ENCODE measurements at regions not wholly inside any gene's neighbourhood (a gene's known extent, or its start where the extent isn't known, plus 50 kb on each side); places are given as distances from the start of the nearest gene placed in this dataset.

GRCh38 chr3:124526601-124527000 lies 203.7 kb upstream of the UMPS start:
- Mint-ChIP-seq H3K27ac (no peak overlapping the region), H3K9me3 (no peaks in the 10 kb centered on the region), H3K4me1 (no peaks in the 10 kb centered on the region), H3K4me3 (no peak overlapping the region), H3K36me3 (no peaks in the 10 kb centered on the region), H3K27me3 (peaks cover 13% of the 10 kb centered on the region)
- DNase-seq, result no peak
- CTCF ChIA-PET, result interaction anchor here (1.2 kb wide), 1 partner anchor 58 kb away, joined by 3 read pairs; no protein-coding TSS in a partner anchor

GRCh38 chr3:124529826-124530571 lies 200.3 kb upstream of the UMPS start:
- DNase-seq, result no peak
- Mint-ChIP-seq H3K36me3 (no peaks in the 10 kb centered on the region), H3K4me1 (no peaks in the 10 kb centered on the region), H3K27ac (no peak overlapping the region), H3K4me3 (no peak overlapping the region), H3K27me3 (peaks cover 29% of the 10 kb centered on the region), H3K9me3 (no peaks in the 10 kb centered on the region)
- CTCF ChIA-PET, result interaction anchor here (0.6 to 1.0 kb wide), 2 partner anchors 20 to 224 kb away, joined by 3 read pairs; no protein-coding TSS in a partner anchor

- H3K4me1 Mint-ChIP-seq, result no peaks in the 10 kb centered on the region
- DNase-seq, result no peak
- no peak overlapping the region for H3K27ac Mint-ChIP-seq
- H3K27me3 Mint-ChIP-seq, result peaks cover 29% of the 10 kb centered on the region
- no peaks in the 10 kb centered on the region for H3K36me3 Mint-ChIP-seq
- CTCF ChIA-PET, result no interaction called here
- no peaks in the 10 kb centered on the region for H3K9me3 Mint-ChIP-seq
- H3K4me3 Mint-ChIP-seq, result no peak overlapping the region
Measured at GRCh38 chr3:124530916-124531315, 199.3 kb upstream of the UMPS start.

- CTCF ChIA-PET, result no interaction called here
- no peaks in the 10 kb centered on the region for H3K36me3 Mint-ChIP-seq
- no peak overlapping the region for H3K4me3 Mint-ChIP-seq
- no peak for DNase-seq
- H3K9me3 Mint-ChIP-seq, result no peaks in the 10 kb centered on the region
- H3K27ac Mint-ChIP-seq, result no peak overlapping the region
- H3K27me3 Mint-ChIP-seq, result peaks cover 29% of the 10 kb centered on the region
- H3K4me1 Mint-ChIP-seq, result no peaks in the 10 kb centered on the region
Measured at GRCh38 chr3:124532071-124532470, 198.2 kb upstream of the UMPS start.

DNA sequence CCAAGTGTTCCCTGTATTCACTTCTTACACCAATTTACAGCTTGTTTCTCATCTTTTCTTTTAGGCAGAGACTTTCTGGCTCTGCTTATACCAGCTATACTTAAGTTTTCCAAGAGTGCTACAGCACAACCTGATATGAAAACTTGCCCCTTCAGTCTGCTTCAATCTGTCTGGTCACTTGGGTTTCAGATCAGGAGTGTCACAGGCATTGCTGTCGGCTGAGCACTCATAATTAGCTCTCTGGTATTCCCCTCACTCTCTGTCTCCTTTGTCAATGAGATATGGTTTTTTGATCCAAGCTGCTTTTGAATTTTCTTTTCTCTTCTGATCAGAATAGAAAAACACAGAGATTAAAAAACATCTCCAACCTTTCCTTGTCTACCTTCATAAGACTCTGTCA lies 194.9 kb upstream of the UMPS start:
- Mint-ChIP-seq H3K4me1 (no peaks in the 10 kb centered on the region), H3K9me3 (no peaks in the 10 kb centered on the region), H3K27me3 (peaks cover 21% of the 10 kb centered on the region), H3K36me3 (no peaks in the 10 kb centered on the region), H3K4me3 (no peak overlapping the region), H3K27ac (no peak overlapping the region)
- DNase-seq, result no peak
- CTCF ChIA-PET, result interaction anchor here (0.6 to 1.3 kb wide), 2 partner anchors 26 to 1123 kb away, joined by 3 to 4 read pairs; no protein-coding TSS in a partner anchor

DNA sequence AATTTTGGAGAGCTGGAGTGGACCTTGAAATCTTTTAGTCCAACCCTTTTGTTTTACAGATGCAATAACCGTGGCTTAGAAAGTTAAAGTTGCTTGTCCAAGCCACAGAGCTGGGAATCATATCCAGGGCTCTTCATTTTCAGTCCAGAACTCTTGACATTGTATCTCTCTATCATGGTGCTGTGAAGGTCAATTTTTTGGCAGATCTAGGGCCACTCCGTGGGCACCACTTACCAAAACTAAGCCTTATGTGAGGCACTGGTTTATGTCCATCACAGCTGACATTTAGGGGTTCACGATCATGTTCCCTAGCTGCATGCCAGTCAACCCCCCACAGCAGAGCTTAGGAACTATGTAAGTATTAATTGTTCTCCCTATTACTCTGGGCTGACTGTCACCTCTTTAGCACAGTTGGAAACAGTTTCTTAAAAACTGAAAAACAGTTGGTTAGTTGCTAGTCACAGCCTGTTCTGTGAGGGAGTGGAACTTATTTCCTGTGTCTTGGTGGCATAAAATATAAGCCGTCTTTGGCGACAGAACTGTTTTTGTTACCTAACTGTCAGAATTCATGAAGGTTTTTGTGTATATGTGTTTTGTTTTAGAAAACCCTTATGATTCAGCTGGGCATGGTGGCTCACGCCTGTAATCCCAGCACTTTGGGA lies 189.6 kb upstream of the UMPS start:
- H3K27me3 Mint-ChIP-seq, result peaks cover 19% of the 10 kb centered on the region
- no peaks in the 10 kb centered on the region for H3K9me3 Mint-ChIP-seq
- no peak for DNase-seq
- H3K27ac Mint-ChIP-seq, result no peak overlapping the region
- CTCF ChIA-PET, result interaction anchor here (0.7 to 1.5 kb wide), 2 partner anchors 9 to 175 kb away, joined by 3 to 5 read pairs; no protein-coding TSS in a partner anchor
- H3K36me3 Mint-ChIP-seq, result no peaks in the 10 kb centered on the region
- no peaks in the 10 kb centered on the region for H3K4me1 Mint-ChIP-seq
- no peak overlapping the region for H3K4me3 Mint-ChIP-seq

- Mint-ChIP-seq H3K4me1 (no peaks in the 10 kb centered on the region), H3K27me3 (peaks cover 30% of the 10 kb centered on the region), H3K9me3 (no peaks in the 10 kb centered on the region), H3K4me3 (no peak overlapping the region), H3K27ac (no peak overlapping the region), H3K36me3 (no peaks in the 10 kb centered on the region)
- CTCF ChIA-PET, result no interaction called here
- no peak for DNase-seq
Measured at GRCh38 chr3:124542214-124542869, 187.9 kb upstream of the UMPS start.

GRCh38 chr3:124545891-124546290 lies 184.4 kb upstream of the UMPS start:
- Mint-ChIP-seq H3K27ac (no peak overlapping the region), H3K36me3 (no peaks in the 10 kb centered on the region), H3K4me3 (no peak overlapping the region), H3K4me1 (no peaks in the 10 kb centered on the region), H3K27me3 (peaks cover 61% of the 10 kb centered on the region), H3K9me3 (no peaks in the 10 kb centered on the region)
- DNase-seq, result no peak
- CTCF ChIA-PET, result interaction anchor here (0.6 kb wide), 1 partner anchor 277 kb away, joined by 3 read pairs; no protein-coding TSS in a partner anchor

DNA sequence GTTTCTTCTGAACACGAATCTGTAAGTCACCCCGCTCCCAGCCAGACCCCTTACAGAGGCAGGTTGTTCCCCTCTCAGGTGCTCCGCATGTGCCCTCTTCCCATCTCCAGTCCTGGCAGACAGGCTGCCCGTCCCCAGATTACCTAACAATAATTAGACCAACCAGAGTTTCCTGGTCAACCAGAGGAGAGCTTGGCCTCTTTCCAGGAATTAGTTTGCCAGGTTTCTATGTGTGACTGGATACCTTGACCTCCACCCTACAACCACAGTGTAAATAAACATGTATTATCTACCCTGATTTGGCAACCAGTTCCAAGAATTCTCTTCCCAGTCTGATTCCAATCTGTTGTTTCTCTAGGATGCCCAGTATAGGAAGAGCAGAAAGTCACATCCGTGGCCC lies 178.0 kb upstream of the UMPS start:
- CTCF ChIA-PET, result interaction anchor here (0.6 to 6.2 kb wide), 5 partner anchors 8 to 201 kb away, joined by 3 to 47 read pairs (median 4); no protein-coding TSS in a partner anchor
- Mint-ChIP-seq H3K36me3 (no peaks in the 10 kb centered on the region), H3K4me3 (no peak overlapping the region), H3K9me3 (no peaks in the 10 kb centered on the region), H3K27me3 (peaks cover 66% of the 10 kb centered on the region), H3K27ac (no peak overlapping the region), H3K4me1 (peaks cover 11% of the 10 kb centered on the region)
- DNase-seq, result no peak

- Mint-ChIP-seq H3K4me1 (peaks cover 11% of the 10 kb centered on the region), H3K27ac (no peak overlapping the region), H3K36me3 (no peaks in the 10 kb centered on the region), H3K4me3 (no peak overlapping the region), H3K27me3 (peaks cover 68% of the 10 kb centered on the region), H3K9me3 (no peaks in the 10 kb centered on the region)
- DNase-seq, result no peak
- CTCF ChIA-PET, result interaction anchor here (1.2 kb wide), 2 partner anchors 13 to 136 kb away, joined by 3 to 4 read pairs; no protein-coding TSS in a partner anchor
Measured at GRCh38 chr3:124553178-124553577, 177.1 kb upstream of the UMPS start.

- peaks cover 67% of the 10 kb centered on the region for H3K27me3 Mint-ChIP-seq
- CTCF ChIA-PET, result interaction anchor here (1.3 to 1.5 kb wide), 2 partner anchors 9 to 344 kb away, joined by 3 to 4 read pairs; no protein-coding TSS in a partner anchor
- H3K9me3 Mint-ChIP-seq, result no peaks in the 10 kb centered on the region
- H3K27ac Mint-ChIP-seq, result no peak overlapping the region
- no peak overlapping the region for H3K4me3 Mint-ChIP-seq
- no peak for DNase-seq
- peaks cover 11% of the 10 kb centered on the region for H3K4me1 Mint-ChIP-seq
- no peaks in the 10 kb centered on the region for H3K36me3 Mint-ChIP-seq
Measured at GRCh38 chr3:124556636-124557035, 173.6 kb upstream of the UMPS start.

GRCh38 chr3:124557433-124558232 lies 172.6 kb upstream of the UMPS start:
- Mint-ChIP-seq H3K36me3 (no peaks in the 10 kb centered on the region), H3K27ac (no peak overlapping the region), H3K4me1 (peaks cover 11% of the 10 kb centered on the region), H3K4me3 (no peak overlapping the region), H3K27me3 (peaks cover 68% of the 10 kb centered on the region), H3K9me3 (no peaks in the 10 kb centered on the region)
- DNase-seq, result no peak
- CTCF ChIA-PET, result interaction anchor here (1.5 to 3.9 kb wide), 2 partner anchors 8 kb away, joined by 4 to 47 read pairs; no protein-coding TSS in a partner anchor

DNA sequence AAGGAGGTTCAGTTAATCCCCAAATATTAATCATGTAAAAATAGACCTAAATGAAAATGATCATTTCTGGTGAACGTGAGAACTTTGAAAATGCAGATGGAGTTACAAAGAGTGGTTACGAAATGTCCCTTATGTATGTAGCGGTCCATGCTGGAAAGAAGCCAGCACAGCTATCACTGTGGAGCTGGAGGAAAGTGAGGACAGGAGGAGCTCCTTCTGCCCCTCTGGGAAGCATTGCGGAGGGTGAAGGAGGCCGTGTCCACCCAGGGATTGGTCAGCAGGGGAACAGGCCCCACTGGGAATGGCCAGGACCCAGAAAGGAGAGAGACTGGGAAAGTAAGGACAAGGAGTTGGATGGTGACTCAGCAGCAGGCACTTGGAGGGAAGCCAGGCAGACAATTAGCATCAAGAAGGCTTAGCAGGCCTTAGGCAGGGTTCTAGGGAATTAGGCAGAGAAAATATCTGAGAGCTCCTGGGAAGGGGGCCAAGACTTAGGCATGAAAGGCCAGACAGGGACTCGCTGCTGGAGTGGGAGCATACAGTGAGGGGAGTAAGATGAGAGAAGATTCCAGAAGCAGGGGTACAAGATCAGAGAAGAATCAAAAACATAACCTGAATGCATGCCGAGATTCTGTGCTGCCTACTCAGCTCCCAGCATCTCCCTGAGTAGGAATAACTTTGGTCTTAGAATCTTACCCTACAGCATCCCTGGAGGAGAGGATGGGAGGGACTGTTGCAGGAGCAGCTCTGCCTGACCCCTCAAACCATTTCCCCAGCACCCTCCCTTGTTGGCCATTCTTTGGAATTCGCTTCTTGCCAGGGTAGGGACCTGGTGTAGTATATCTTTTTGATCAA lies 171.0 kb upstream of the UMPS start:
- CTCF ChIA-PET, result interaction anchor here (0.5 to 3.9 kb wide), 14 partner anchors 10 to 810 kb away, joined by 3 to 47 read pairs (median 3); no protein-coding TSS in a partner anchor
- Mint-ChIP-seq H3K27ac (no peak overlapping the region), H3K36me3 (no peaks in the 10 kb centered on the region), H3K27me3 (peaks cover 67% of the 10 kb centered on the region), H3K4me1 (no peaks in the 10 kb centered on the region), H3K9me3 (no peaks in the 10 kb centered on the region), H3K4me3 (no peak overlapping the region)
- DNase-seq, result no peak
